ENCODE measurements at regions not wholly inside any gene's neighbourhood (a gene's known extent, or its start where the extent isn't known, plus 50 kb on each side); places are given as distances from the start of the nearest gene placed in this dataset.

- Histone ChIP-seq H3K9me3 (no peaks in the 10 kb centered on the region), H3K27ac (no peak overlapping the region), H3K36me3 (no peaks in the 10 kb centered on the region), H3K4me1 (no peaks in the 10 kb centered on the region), H3K27me3 (no peaks in the 10 kb centered on the region), H3K4me3 (no peak overlapping the region)
- no peak for DNase-seq
- intact Hi-C loops (cut with DNase I; ENCODE audit: low total_unique reads) = no loop called here
- WGBS, 5 donors = 79 to 92% (median 81%) methylated on average over 3 to 5 of the region's 5 CpGs
- no peak for TF ChIP-seq CTCF (IDR thresholded peaks at IDR 0.05)
- TF ChIP-seq POLR2AphosphoS5 (IDR thresholded peaks at IDR 0.05) = no peak
- no peak for TF ChIP-seq EP300 (IDR thresholded peaks at IDR 0.05)
- TF ChIP-seq POLR2A (IDR thresholded peaks at IDR 0.05) = no peak
Measured at GRCh38 chr7:41274179-41274578, 428.7 kb downstream of the INHBA start.

GRCh38 chr7:41272664-41273063, 430.2 kb downstream of the INHBA start:
- intact Hi-C loops (cut with DNase I; ENCODE audit: low total_unique reads) = no loop called here
- TF ChIP-seq POLR2AphosphoS5 (IDR thresholded peaks at IDR 0.05) (no peak), EP300 (IDR thresholded peaks at IDR 0.05) (no peak), CTCF (IDR thresholded peaks at IDR 0.05) (no peak), POLR2A (IDR thresholded peaks at IDR 0.05) (no peak)

GRCh38 chr7:41268878-41269277, 434.0 kb downstream of the INHBA start:
- intact Hi-C loops (cut with DNase I; ENCODE audit: low total_unique reads) = no loop called here

More at GRCh38 chr7:41272664-41273063, 430.2 kb downstream of the INHBA start:
- Histone ChIP-seq H3K27me3 (no peaks in the 10 kb centered on the region), H3K4me3 (no peak overlapping the region), H3K4me1 (no peaks in the 10 kb centered on the region), H3K27ac (no peak overlapping the region), H3K36me3 (no peaks in the 10 kb centered on the region), H3K9me3 (no peaks in the 10 kb centered on the region)
- no peak for DNase-seq
- WGBS, 5 donors = 78 to 90% (median 86%) methylated on average over 5 of the region's 5 CpGs

GRCh38 chr7:41261080-41261479, 441.8 kb downstream of the INHBA start:
- no peaks in the 10 kb centered on the region for H3K4me1 ChIP-seq
- no peak overlapping the region for H3K27ac ChIP-seq
- TF ChIP-seq POLR2AphosphoS5 (IDR thresholded peaks at IDR 0.05) = no peak
- TF ChIP-seq CTCF (IDR thresholded peaks at IDR 0.05) = no peak
- TF ChIP-seq POLR2A (IDR thresholded peaks at IDR 0.05) = no peak
- no peak for TF ChIP-seq EP300 (IDR thresholded peaks at IDR 0.05)
- no peak for DNase-seq
- no peaks in the 10 kb centered on the region for H3K36me3 ChIP-seq
- H3K27me3 ChIP-seq = no peaks in the 10 kb centered on the region
- no peaks in the 10 kb centered on the region for H3K9me3 ChIP-seq
- H3K4me3 ChIP-seq = no peak overlapping the region
- intact Hi-C loops (cut with DNase I; ENCODE audit: low total_unique reads) = no loop called here
- 50 to 71% (median 54%) methylated on average over 4 of the region's 4 CpGs for WGBS, 5 donors

More at GRCh38 chr7:41268878-41269277, 434.0 kb downstream of the INHBA start:
- Histone ChIP-seq H3K27ac (no peak overlapping the region), H3K4me1 (no peaks in the 10 kb centered on the region), H3K36me3 (no peaks in the 10 kb centered on the region), H3K4me3 (no peak overlapping the region), H3K27me3 (no peaks in the 10 kb centered on the region), H3K9me3 (no peaks in the 10 kb centered on the region)
- no peak for DNase-seq
- TF ChIP-seq EP300 (IDR thresholded peaks at IDR 0.05) (no peak), CTCF (IDR thresholded peaks at IDR 0.05) (no peak), POLR2AphosphoS5 (IDR thresholded peaks at IDR 0.05) (no peak), POLR2A (IDR thresholded peaks at IDR 0.05) (no peak)
- WGBS, 5 donors = 79 to 93% (median 83%) methylated on average over 2 of the region's 2 CpGs

All from stomach (tissue), 8 donors.